GM18508 (cell line): ENCODE measurements at regions not wholly inside any gene's neighbourhood (a gene's known extent, or its start where the extent isn't known, plus 50 kb on each side); places are given as distances from the start of the nearest gene placed in this dataset.

Source experiments
- ATAC-seq: cut with Tn5 transposase; IDR thresholded peaks from one replicate; pipeline ENCODE4 v1.9.1; 2021; ENCODE audit warnings: moderate number of reproducible peaks; ENCODE audit not compliant: insufficient read depth, unreplicated experiment

GRCh38 chr18:8962855-8963635 lies 139.5 kb upstream of the NDUFV2 start:
- no peak for ATAC-seq

- ATAC-seq: no peak
These were observed 138.6 kb upstream of the NDUFV2 start for GRCh38 chr18:8963876-8964275.

GRCh38 chr18:8965398-8965797 lies 137.1 kb upstream of the NDUFV2 start:
- ATAC-seq: no peak

- ATAC-seq: no peak
These were observed 135.7 kb upstream of the NDUFV2 start for GRCh38 chr18:8966821-8967220.

DNA sequence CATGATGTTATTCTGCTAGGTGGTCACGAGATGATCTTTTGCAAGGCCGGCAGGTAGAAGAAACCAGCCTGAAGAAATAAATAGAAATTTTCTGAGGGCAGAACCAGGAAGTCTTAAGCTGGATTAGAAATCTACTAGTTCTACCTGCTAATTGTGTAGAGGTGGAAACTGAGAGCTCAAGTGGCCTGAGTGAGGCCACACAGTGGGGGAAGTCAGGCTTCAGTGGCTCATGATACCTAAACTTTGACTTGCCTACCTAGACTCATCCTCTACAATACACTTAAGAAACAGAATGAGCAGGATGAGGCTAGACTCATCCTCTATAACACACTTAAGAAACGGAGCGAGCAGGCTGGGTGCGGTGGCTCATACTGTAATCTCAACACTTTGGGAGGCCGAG lies 134.9 kb upstream of the NDUFV2 start:
- ATAC-seq: no peak

GRCh38 chr18:8969639-8970390 lies 132.7 kb upstream of the NDUFV2 start:
- ATAC-seq: no peak

GRCh38 chr18:8970843-8971242 lies 131.7 kb upstream of the NDUFV2 start:
- ATAC-seq: no peak

DNA sequence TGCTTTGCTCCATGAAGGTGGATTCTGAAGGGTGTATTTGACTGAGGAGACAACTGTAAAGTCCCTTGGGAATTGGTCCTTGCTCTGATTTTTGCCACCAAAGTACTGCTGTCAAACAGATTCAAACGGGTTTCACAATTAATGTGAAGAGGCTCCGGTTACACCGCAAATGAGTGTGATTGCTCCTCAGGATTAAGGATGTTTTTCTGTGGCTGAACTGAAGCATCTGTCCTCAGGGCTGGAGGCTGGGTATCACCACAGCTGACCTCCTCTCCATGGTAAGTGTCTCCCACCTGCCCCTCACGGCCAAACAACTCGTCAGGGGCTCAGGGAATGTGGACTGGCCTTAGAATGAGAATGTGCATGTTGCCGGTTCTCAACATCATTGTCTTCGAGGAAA lies 130.4 kb upstream of the NDUFV2 start:
- no peak for ATAC-seq

DNA sequence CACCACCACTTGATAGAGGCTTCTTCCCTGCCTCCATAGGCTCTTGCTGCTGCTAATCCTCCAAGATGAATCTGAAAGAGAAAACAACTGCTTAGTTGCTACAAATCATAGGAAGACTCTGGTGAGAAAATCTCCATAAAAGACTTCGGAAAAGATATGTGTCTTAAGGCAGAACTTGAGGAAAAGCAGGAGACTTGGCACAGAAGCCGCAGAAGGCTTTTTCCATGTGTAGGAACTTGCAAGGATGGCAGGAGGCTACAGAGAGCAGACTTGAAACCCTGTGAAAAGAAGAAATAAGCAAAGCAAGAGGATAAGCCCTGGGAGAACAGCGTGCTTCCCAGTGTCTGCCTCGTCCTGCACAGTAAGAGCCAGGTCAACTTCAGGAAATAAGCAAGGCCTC lies 128.2 kb upstream of the NDUFV2 start:
- ATAC-seq: no peak

- ATAC-seq: no peak
These were observed 127.8 kb upstream of the NDUFV2 start for GRCh38 chr18:8974696-8975095.

- ATAC-seq: no peak
These were observed 126.9 kb upstream of the NDUFV2 start for GRCh38 chr18:8975624-8976023.

DNA sequence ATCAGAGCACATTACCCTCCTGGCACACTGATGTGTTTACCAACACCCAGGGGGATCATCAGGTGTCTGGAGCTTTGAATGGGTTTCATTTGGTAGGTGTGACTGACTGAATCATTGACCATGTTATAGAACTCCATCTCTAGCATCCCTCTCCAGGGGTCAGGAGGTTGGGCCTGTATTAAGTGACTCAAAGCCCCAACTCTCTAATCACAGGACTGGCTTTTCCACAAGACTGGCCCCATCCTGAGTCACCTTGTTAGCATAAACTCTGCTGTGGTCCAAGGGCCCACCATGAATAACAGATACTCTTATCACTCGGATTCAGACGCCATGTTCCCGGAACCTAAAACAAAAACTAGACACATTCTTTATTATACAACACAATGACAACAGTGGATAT lies 125.9 kb upstream of the NDUFV2 start:
- ATAC-seq: no peak

DNA sequence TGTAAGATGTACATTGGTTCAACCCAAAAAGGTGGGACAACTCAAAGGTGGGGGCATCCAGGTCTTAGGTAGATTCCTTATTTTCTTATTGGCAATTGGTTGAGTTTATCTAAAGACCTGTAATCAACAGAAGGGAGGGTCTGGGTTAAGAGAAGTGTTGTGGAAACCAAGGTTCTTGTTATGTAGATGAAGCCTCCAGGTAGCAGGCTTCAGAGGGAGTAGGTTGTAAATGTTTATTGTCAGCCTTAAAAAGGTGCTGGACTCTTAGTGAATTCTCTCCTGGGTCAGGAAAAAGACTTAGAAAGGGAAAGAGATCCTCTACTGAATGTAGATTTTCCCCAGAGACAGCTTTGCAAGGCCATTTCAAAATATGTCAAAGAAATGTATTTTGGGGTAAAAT lies 125.3 kb upstream of the NDUFV2 start:
- ATAC-seq: no peak

DNA sequence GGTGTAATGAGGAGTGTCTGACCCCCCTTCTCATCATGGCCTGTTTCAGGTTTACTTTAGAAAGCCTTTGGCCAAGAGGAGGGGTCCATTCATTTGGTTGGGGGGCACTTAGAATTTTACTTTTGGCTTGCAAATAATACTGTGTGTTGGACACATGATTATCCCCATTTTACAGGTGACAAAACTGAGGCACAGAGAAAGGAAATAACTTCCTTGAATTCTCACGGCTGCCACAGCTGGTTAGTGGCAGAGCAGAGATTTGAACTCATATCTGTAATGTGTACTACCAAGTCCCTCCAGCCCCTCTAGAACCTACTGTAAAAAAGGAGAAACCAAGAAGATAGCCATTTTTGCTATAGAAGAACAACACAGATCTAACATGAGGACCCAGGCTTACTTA lies 124.8 kb upstream of the NDUFV2 start:
- no peak for ATAC-seq

DNA sequence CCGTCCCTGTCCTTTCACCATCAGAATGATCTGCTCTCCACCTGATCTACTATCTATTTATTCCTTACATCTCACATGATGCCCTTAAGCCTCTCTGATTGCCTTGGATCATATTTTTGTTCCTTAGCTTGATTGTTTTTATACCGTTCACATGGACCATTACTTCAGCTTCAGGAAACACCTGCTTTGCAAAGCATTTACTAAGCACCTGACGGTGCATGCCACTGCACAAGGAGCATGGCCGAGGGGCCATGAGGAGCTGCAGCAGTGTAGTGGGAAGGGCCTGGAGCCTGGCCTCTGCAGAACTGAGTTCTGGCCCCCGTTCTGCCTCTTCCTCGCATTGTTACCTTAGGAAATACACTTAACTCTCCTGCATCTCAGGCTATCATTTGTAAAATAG lies 124.1 kb upstream of the NDUFV2 start:
- ATAC-seq: no peak

- ATAC-seq: no peak
These were observed 123.1 kb upstream of the NDUFV2 start for GRCh38 chr18:8979258-8979988.

DNA sequence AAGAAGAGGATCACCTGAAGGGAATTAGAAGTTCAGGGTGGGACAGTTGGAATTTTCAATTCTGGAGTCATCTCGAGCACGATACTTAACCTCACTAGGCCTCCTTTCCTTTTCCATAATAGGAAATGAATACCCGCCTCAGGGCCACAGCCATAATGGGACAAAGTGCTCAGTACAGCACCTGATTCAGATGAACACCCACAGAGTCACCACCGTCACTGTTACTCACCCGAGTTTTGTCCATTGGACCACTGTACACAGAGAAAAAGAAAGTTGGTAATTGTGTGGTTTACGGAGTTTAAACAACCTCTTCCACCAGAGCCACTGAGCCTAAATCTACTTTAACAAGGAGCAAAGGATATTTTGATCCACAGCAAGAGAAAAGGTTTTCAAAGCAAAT lies 122.0 kb upstream of the NDUFV2 start:
- ATAC-seq: no peak

DNA sequence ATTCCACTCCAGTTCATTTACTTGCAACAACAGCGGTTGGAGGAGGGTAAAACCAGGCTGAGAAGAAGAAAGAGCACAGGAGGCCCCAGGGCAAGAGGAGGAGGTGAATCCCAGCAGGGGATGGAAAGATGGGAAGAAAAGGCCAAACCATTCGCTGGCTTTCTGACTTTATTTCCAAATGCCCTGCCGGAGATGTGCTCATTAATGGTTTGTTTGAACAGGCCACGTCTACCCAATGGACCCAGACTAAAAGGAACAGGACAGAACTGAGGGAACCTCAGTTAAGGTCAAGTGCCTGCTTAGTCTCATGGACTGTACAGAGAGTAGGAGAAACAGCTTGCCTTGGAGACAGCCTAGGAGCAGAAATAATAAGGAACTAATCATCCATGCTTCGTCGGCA lies 121.6 kb upstream of the NDUFV2 start:
- ATAC-seq: no peak

- no peak for ATAC-seq
These were observed 119.9 kb upstream of the NDUFV2 start for GRCh38 chr18:8982416-8983183.

DNA sequence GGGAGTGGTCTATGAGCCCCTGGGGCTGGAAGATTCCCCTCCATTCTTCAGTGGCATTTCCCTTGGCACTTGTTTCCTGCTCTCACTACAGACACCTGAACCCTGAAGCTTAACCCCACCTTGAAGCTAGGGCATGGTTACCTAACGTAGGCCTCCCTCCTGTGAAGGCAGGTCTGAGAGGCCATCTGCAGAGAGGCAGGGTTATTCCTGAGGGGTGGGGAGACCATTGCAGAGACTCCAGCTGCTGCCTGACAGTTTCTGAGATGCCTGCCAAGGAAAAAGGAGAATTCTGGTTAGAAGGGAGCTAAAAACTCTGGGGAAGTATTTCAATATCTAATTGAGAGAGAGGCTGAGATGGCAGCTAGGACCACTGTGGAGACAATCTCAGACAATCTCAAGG lies 119.3 kb upstream of the NDUFV2 start:
- no peak for ATAC-seq
